MCF 10A (cell line): ENCODE measurements at regions not wholly inside any gene's neighbourhood (a gene's known extent, or its start where the extent isn't known, plus 50 kb on each side); places are given as distances from the start of the nearest gene placed in this dataset.

Experiments
- BruUV-seq: library from RNA; stranded (reverse); fragments of 400-500 nt; replicated peaks from 2 replicates; lab custom pipeline; 2021; lab: Mats Ljungman, UMichigan
- CTCF ChIA-PET: fragments of 300-600 bp; sonication (Branson Sonifier 250); formaldehyde crosslinking; extraction: SDS; loops from one replicate; lab custom pipeline; 2021; ENCODE audit warnings: antibody characterized with exemption, inconsistent platforms; lab: Yijun Ruan, JAX
- POLR2A ChIA-PET: fragments of 300-600, 350-650 bp; sonication (Branson Sonifier 250); formaldehyde crosslinking; extraction: SDS; loops from one replicate; lab custom pipeline; 2020; ENCODE audit warnings: antibody characterized with exemption, inconsistent platforms; lab: Yijun Ruan, JAX
- DNase-seq: peaks from one replicate; pipeline ENCODE4 v3.0.0-alpha.2; 2018; ENCODE audit not compliant: unreplicated experiment
- H3K27ac Mint-ChIP-seq: one replicate; pipeline ENCODE4 v1.8.0; 2022; ENCODE audit warnings: mild to moderate bottlenecking, low read depth, mixed read lengths; ENCODE audit not compliant: unreplicated experiment
- H3K27me3 Mint-ChIP-seq: one replicate; pipeline ENCODE4 v1.8.0; 2022; ENCODE audit warnings: mixed read lengths; ENCODE audit not compliant: insufficient read depth, unreplicated experiment
- H3K36me3 Mint-ChIP-seq: one replicate; pipeline ENCODE4 v1.8.0; 2022; ENCODE audit warnings: mild to moderate bottlenecking, moderate library complexity, mixed read lengths; ENCODE audit not compliant: insufficient read depth, unreplicated experiment
- H3K4me1 Mint-ChIP-seq: one replicate; pipeline ENCODE4 v1.8.0; 2022; ENCODE audit warnings: mixed read lengths; ENCODE audit not compliant: insufficient read depth, unreplicated experiment
- H3K4me3 Mint-ChIP-seq: one replicate; pipeline ENCODE4 v1.8.0; 2022; ENCODE audit warnings: mild to moderate bottlenecking, moderate library complexity, mixed read lengths; ENCODE audit not compliant: unreplicated experiment
- H3K9me3 Mint-ChIP-seq: one replicate; pipeline ENCODE4 v1.8.0; 2022; ENCODE audit warnings: mixed read lengths; ENCODE audit not compliant: unreplicated experiment
- CTCF ChIP-seq: fragments of 200-600 bp; IDR thresholded peaks from one replicate; pipeline ENCODE4 v1.8.0; 2022; ENCODE audit warnings: antibody characterized with exemption, mild to moderate bottlenecking; ENCODE audit not compliant: unreplicated experiment
- intact Hi-C: fragments of 100-400 bp; cut with micrococcal nuclease; formaldehyde crosslinking; loops from 2 replicates; pipeline ENCODE4 v1.14.1; 2022

GRCh38 chr5:135236228-135236907, 162.7 kb downstream of the MACROH2A1 start:
- intact Hi-C loops: no loop called here
- no TSS peak for BruUV-seq
- ChIA-PET POLR2A (interaction anchor here (3.2 kb wide), 1 partner anchor 9 kb away, joined by 13 read pairs; no protein-coding TSS in a partner anchor), CTCF (interaction anchor here (1.3 to 1.4 kb wide), 3 partner anchors 9 to 96 kb away, joined by 3 to 5 read pairs (median 4); no protein-coding TSS in a partner anchor)
- no peak for DNase-seq
- no peak overlapping the region for H3K4me3 Mint-ChIP-seq
- no peak for TF ChIP-seq CTCF
- H3K27me3 Mint-ChIP-seq: no peaks in the 10 kb centered on the region
- H3K27ac Mint-ChIP-seq: no peak overlapping the region
- no peaks in the 10 kb centered on the region for H3K9me3 Mint-ChIP-seq
- H3K4me1 Mint-ChIP-seq: peaks cover 24% of the 10 kb centered on the region
- H3K36me3 Mint-ChIP-seq: no peaks in the 10 kb centered on the region

- Mint-ChIP-seq H3K27me3 (no peaks in the 10 kb centered on the region), H3K36me3 (no peaks in the 10 kb centered on the region), H3K27ac (no peak overlapping the region), H3K4me3 (no peak overlapping the region), H3K9me3 (no peaks in the 10 kb centered on the region), H3K4me1 (peaks cover 24% of the 10 kb centered on the region)
- no peak for DNase-seq
- intact Hi-C loops: no loop called here
- no TSS peak for BruUV-seq
- TF ChIP-seq CTCF: no peak
- CTCF ChIA-PET: interaction anchor here (0.5 to 1.2 kb wide), 4 partner anchors 9 to 226 kb away, joined by 3 to 4 read pairs (median 3); no protein-coding TSS in a partner anchor
- POLR2A ChIA-PET: interaction anchor here (3.2 kb wide), 1 partner anchor 10 kb away, joined by 13 read pairs; no protein-coding TSS in a partner anchor
Measured at GRCh38 chr5:135235551-135236227, 163.3 kb downstream of the MACROH2A1 start.

- no peak for TF ChIP-seq CTCF
- no peaks in the 10 kb centered on the region for H3K9me3 Mint-ChIP-seq
- intact Hi-C loops: no loop called here
- ChIA-PET POLR2A (interaction anchor here (3.2 kb wide), 1 partner anchor 11 kb away, joined by 13 read pairs; no protein-coding TSS in a partner anchor), CTCF (interaction anchor here (1.1 to 1.2 kb wide), 3 partner anchors 10 to 227 kb away, joined by 3 read pairs; no protein-coding TSS in a partner anchor)
- H3K27ac Mint-ChIP-seq: no peak overlapping the region
- BruUV-seq: no TSS peak
- H3K27me3 Mint-ChIP-seq: no peaks in the 10 kb centered on the region
- no peak overlapping the region for H3K4me3 Mint-ChIP-seq
- DNase-seq: no peak
- H3K36me3 Mint-ChIP-seq: no peaks in the 10 kb centered on the region
- H3K4me1 Mint-ChIP-seq: peaks cover 26% of the 10 kb centered on the region
Measured at GRCh38 chr5:135234666-135235401, 164.2 kb downstream of the MACROH2A1 start.
